ENCODE measurements at regions not wholly inside any gene's neighbourhood (a gene's known extent, or its start where the extent isn't known, plus 50 kb on each side); places are given as distances from the start of the nearest gene placed in this dataset.

- Histone ChIP-seq H3K4me1 (peaks cover 9% of the 10 kb centered on the region; the same call in 2 of the 3 replicates), H3K27ac (peak overlapping the region; percentile 41 to 42; a peak in 5 of 6 replicates), H3K4me3 (no peak overlapping the region), H3K4me2 (peak overlapping the region; percentile 28; the same call in 2 of the 3 replicates), H3K9me3 (no peaks in the 10 kb centered on the region)
- ATAC-seq (no peak; a peak in 1 of 6 replicates), FAIRE-seq (no peak), DNase-seq (ENCODE audit: low read depth in 1 of 2, low spot score in 1 of 2) (peak in 1 of 2 experiments; percentile 25)
- ChIA-PET CTCF (no interaction called here), POLR2A (no interaction called here)
- TF ChIP-seq NFE2L2 (conservative IDR thresholded peaks at IDR 0.05; ENCODE audit: low read length) (no peak), JUNB (IDR thresholded peaks at IDR 0.05) (peak; percentile 38; the same call in 1 of the 2 replicates), MAZ (IDR thresholded peaks at IDR 0.05; ENCODE audit: borderline replicate concordance, low read depth, low read length) (no peak), CHD2 (IDR thresholded peaks at IDR 0.05; ENCODE audit: low read length, partially characterized antibody) (no peak), SREBF2 (IDR thresholded peaks at IDR 0.05) (no peak), RFX5 (IDR thresholded peaks at IDR 0.05) (no peak), HDAC2 (IDR thresholded peaks at IDR 0.05) (no peak), TP53 (CRISPR knock-in tag; IDR thresholded peaks at IDR 0.05) (no peak), JUN (IDR thresholded peaks at IDR 0.05) (no peak), MAFK (IDR thresholded peaks at IDR 0.05; ENCODE audit: partially characterized antibody) (peak; percentile 63), FOSB (CRISPR knock-in tag; IDR thresholded peaks at IDR 0.05) (no peak), HMGXB4 (CRISPR knock-in tag; IDR thresholded peaks at IDR 0.05; ENCODE audit: borderline replicate concordance) (no peak), RARB (CRISPR knock-in tag; IDR thresholded peaks at IDR 0.05) (no peak), KDM1A (IDR thresholded peaks at IDR 0.05; ENCODE audit: low read depth) (no peak), ZFP36 (IDR thresholded peaks at IDR 0.05; ENCODE audit: borderline replicate concordance, partially characterized antibody) (no peak), FOSL2 (IDR thresholded peaks at IDR 0.05) (no peak), FOSL2 (CRISPR knock-in tag; IDR thresholded peaks at IDR 0.05) (peak; percentile 61; the same call in 1 of the 2 replicates), ZNF302 (CRISPR knock-in tag; IDR thresholded peaks at IDR 0.05) (no peak), KDM5A (IDR thresholded peaks at IDR 0.05) (no peak), RAD21 (conservative IDR thresholded peaks at IDR 0.05 in 1 of 2, IDR thresholded peaks at IDR 0.05 in 1 of 2) (no peak), ZC3H11A (IDR thresholded peaks at IDR 0.05) (no peak), RCOR1 (IDR thresholded peaks at IDR 0.05; ENCODE audit: low read depth, low read length) (no peak)
- 41% methylated on average over 9 of the region's 9 CpGs for WGBS (ENCODE audit: missing lambda C conversion rate)
Observed at GRCh38 chr6:155523821-155524651, 68.4 kb upstream of the NOX3 start.

GRCh38 chr6:155521719-155522118 is 66.1 kb upstream of the NOX3 start:
- no peak overlapping the region for H3K4me3 ChIP-seq
- peaks cover 9% of the 10 kb centered on the region; the same call in 2 of the 3 replicates for H3K4me1 ChIP-seq
- ChIA-PET CTCF (no interaction called here), POLR2A (no interaction called here)
- FAIRE-seq (no peak), DNase-seq (ENCODE audit: low read depth in 1 of 2, low spot score in 1 of 2) (no peak), ATAC-seq (no peak)
- H3K9me3 ChIP-seq: no peaks in the 10 kb centered on the region
- H3K27ac ChIP-seq: no peak overlapping the region
- H3K4me2 ChIP-seq: no peak overlapping the region
- TF ChIP-seq HMGXB4 (CRISPR knock-in tag; IDR thresholded peaks at IDR 0.05; ENCODE audit: borderline replicate concordance) (no peak), FOXS1 (CRISPR knock-in tag; IDR thresholded peaks at IDR 0.05) (no peak), HDAC2 (IDR thresholded peaks at IDR 0.05) (no peak), JUNB (IDR thresholded peaks at IDR 0.05) (no peak), BHLHE40 (IDR thresholded peaks at IDR 0.05; ENCODE audit: low read depth, low read length) (no peak), BCL3 (IDR thresholded peaks at IDR 0.05) (no peak), EP300 (IDR thresholded peaks at IDR 0.05) (no peak), CTCF (IDR thresholded peaks at IDR 0.05) (no peak), CBX2 (IDR thresholded peaks at IDR 0.05; ENCODE audit: borderline replicate concordance, low read depth) (no peak), EHMT2 (IDR thresholded peaks at IDR 0.05; ENCODE audit: low read depth) (no peak)

All from A549 (cell line).